Neural cell (in vitro differentiated cells): ENCODE measurements at regions not wholly inside any gene's neighbourhood (a gene's known extent, or its start where the extent isn't known, plus 50 kb on each side); places are given as distances from the start of the nearest gene placed in this dataset.

Experiments
- H2AFZ ChIP-seq: fragments of 200-600, 300-800 bp; sonication (generic), shearing (Covaris generic); 2 replicates; pipeline ENCODE4 v1.6.0; 2014; ENCODE audit warnings: low read depth, mild to moderate bottlenecking, antibody characterized with exemption, low read length, moderate library complexity
- H3F3A ChIP-seq: fragments of 200-600 bp; shearing (Covaris generic); 2 replicates; pipeline ENCODE4 v1.6.1; 2016; ENCODE audit warnings: mild to moderate bottlenecking, moderate library complexity, mixed read lengths, antibody characterized with exemption, low read length; ENCODE audit not compliant: insufficient read depth, poor library complexity, severe bottlenecking
- H3K27ac ChIP-seq: fragments of 200-600, 300-800 bp; sonication (generic), shearing (Covaris generic); 2 replicates; pipeline ENCODE4 v1.5.1; 2014; ENCODE audit warnings: mild to moderate bottlenecking, low read length, moderate library complexity
- H3K27me3 ChIP-seq: fragments of 300-800, 200-600 bp; sonication (generic), shearing (Covaris generic); 2 replicates; pipeline ENCODE4 v1.6.0; 2014; ENCODE audit warnings: mild to moderate bottlenecking, low read depth, low read length, moderate library complexity; ENCODE audit not compliant: insufficient read depth
- H3K36me3 ChIP-seq: fragments of 300-800, 200-600 bp; sonication (generic), shearing (Covaris generic); 2 replicates; pipeline ENCODE4 v1.5.1; 2014; ENCODE audit warnings: mild to moderate bottlenecking, antibody characterized with exemption, low read length, moderate library complexity; ENCODE audit not compliant: insufficient read depth
- H3K4me2 ChIP-seq: fragments of 300-800, 200-600 bp; sonication (generic), shearing (Covaris generic); 2 replicates; pipeline ENCODE4 v1.6.0; 2014; ENCODE audit warnings: mild to moderate bottlenecking, low read length
- H3K4me3 ChIP-seq: fragments of 300-800, 200-600 bp; sonication (generic), shearing (Covaris generic); 2 replicates; pipeline ENCODE4 v1.5.1; 2014; ENCODE audit warnings: mild to moderate bottlenecking, low read length, moderate library complexity
- H3K79me2 ChIP-seq: fragments of 200-600 bp; shearing (Covaris generic); replicated peaks from 2 replicates; pipeline ENCODE4 v1.6.0; 2014; ENCODE audit warnings: mild to moderate bottlenecking, low read length, moderate library complexity; ENCODE audit not compliant: insufficient read depth
- H3K9ac ChIP-seq: fragments of 300-800, 200-600 bp; sonication (generic), shearing (Covaris generic); 2 replicates; pipeline ENCODE4 v1.6.1; 2016; ENCODE audit warnings: mild to moderate bottlenecking, low read length, mixed read lengths
- H3K9me2 ChIP-seq: fragments of 200-600 bp; shearing (Covaris generic); 2 replicates; pipeline ENCODE4 v1.6.1; 2016; ENCODE audit warnings: mild to moderate bottlenecking, low read length, mixed read lengths; ENCODE audit not compliant: insufficient read depth
- H3K9me3 ChIP-seq: fragments of 200-600, 300-800 bp; sonication (generic), shearing (Covaris generic); 2 replicates; pipeline ENCODE4 v1.6.1; 2016; ENCODE audit warnings: mild to moderate bottlenecking, mixed run types, low read length, moderate library complexity, mixed read lengths
- H4K20me1 ChIP-seq: fragments of 200-600 bp; shearing (Covaris generic); 2 replicates; pipeline ENCODE4 v1.6.1; 2016; ENCODE audit warnings: mild to moderate bottlenecking, mixed run types; ENCODE audit not compliant: insufficient read depth
- EP300 ChIP-seq: fragments of 450-650 bp; conservative IDR thresholded peaks from 2 replicates; pipeline ENCODE4 v1.6.1; 2014; ENCODE audit warnings: antibody characterized with exemption, mild to moderate bottlenecking, moderate library complexity; ENCODE audit not compliant: poor library complexity, severe bottlenecking
- EZH2 ChIP-seq: fragments of 200-600, 300-800 bp; shearing (Covaris generic), sonication (generic); IDR thresholded peaks from 2 replicates; pipeline ENCODE4 v1.6.1; 2014; ENCODE audit warnings: antibody characterized with exemption, low read length, borderline replicate concordance, mild to moderate bottlenecking; ENCODE audit not compliant: insufficient read depth, poor library complexity, severe bottlenecking
- MXI1 ChIP-seq: fragments of 450-650 bp; conservative IDR thresholded peaks from 2 replicates; pipeline ENCODE4 v1.6.1; 2014; ENCODE audit warnings: antibody characterized with exemption, mild to moderate bottlenecking; ENCODE audit not compliant: poor library complexity, severe bottlenecking
- POLR2AphosphoS5 ChIP-seq: IDR thresholded peaks from 2 replicates; pipeline ENCODE4 v1.6.1; 2012
- RAD21 ChIP-seq: fragments of 450-650 bp; conservative IDR thresholded peaks from 2 replicates; pipeline ENCODE4 v1.6.1; 2014; ENCODE audit warnings: antibody characterized with exemption, mild to moderate bottlenecking, moderate library complexity
- SMC3 ChIP-seq: fragments of 450-650 bp; conservative IDR thresholded peaks from 2 replicates; pipeline ENCODE4 v1.6.1; 2014; ENCODE audit warnings: antibody characterized with exemption, mild to moderate bottlenecking, moderate library complexity; ENCODE audit not compliant: poor library complexity
- TAF1 ChIP-seq: IDR thresholded peaks from 2 replicates; pipeline ENCODE4 v1.6.1; 2012; ENCODE audit warnings: low read depth
- TF ChIP-seq, protein P1 (sequence below): IDR thresholded peaks from 2 replicates; pipeline ENCODE4 v1.6.1; 2012; ENCODE audit warnings: borderline replicate concordance
- TF ChIP-seq, protein P2 (sequence below): fragments of 450-650 bp; IDR thresholded peaks from 2 replicates; pipeline ENCODE4 v1.5.1; 2014; ENCODE audit warnings: antibody characterized with exemption, mild to moderate bottlenecking, moderate library complexity; ENCODE audit not compliant: poor library complexity, severe bottlenecking

DNA sequence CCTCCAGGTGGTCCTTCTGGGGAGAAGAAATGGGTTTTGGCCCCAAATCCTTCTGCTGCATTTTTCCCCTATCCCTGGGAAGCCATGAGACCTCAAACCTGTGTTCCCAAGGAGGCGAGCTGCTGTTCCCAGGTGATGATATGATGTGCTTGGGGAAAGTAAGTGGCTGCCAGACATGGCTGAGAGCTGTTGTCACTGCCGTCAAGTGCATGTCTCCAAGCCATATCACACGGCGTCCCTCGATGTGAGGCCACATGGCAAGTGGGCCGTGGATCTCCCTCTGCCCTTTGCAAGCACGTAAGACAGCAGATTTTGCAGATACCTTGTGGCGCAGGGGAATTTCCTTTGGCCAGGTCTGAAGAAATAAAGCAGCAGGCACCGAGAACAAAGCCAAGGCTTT is 103.7 kb upstream of the CD93 start:
- TF ChIP-seq MXI1 (no peak), SMC3 (no peak), POLR2AphosphoS5 (no peak), EP300 (no peak), RAD21 (no peak), EZH2 (no peak), TAF1 (no peak)
- TF ChIP-seq, protein P1, sequence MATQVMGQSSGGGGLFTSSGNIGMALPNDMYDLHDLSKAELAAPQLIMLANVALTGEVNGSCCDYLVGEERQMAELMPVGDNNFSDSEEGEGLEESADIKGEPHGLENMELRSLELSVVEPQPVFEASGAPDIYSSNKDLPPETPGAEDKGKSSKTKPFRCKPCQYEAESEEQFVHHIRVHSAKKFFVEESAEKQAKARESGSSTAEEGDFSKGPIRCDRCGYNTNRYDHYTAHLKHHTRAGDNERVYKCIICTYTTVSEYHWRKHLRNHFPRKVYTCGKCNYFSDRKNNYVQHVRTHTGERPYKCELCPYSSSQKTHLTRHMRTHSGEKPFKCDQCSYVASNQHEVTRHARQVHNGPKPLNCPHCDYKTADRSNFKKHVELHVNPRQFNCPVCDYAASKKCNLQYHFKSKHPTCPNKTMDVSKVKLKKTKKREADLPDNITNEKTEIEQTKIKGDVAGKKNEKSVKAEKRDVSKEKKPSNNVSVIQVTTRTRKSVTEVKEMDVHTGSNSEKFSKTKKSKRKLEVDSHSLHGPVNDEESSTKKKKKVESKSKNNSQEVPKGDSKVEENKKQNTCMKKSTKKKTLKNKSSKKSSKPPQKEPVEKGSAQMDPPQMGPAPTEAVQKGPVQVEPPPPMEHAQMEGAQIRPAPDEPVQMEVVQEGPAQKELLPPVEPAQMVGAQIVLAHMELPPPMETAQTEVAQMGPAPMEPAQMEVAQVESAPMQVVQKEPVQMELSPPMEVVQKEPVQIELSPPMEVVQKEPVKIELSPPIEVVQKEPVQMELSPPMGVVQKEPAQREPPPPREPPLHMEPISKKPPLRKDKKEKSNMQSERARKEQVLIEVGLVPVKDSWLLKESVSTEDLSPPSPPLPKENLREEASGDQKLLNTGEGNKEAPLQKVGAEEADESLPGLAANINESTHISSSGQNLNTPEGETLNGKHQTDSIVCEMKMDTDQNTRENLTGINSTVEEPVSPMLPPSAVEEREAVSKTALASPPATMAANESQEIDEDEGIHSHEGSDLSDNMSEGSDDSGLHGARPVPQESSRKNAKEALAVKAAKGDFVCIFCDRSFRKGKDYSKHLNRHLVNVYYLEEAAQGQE: no peak
- TF ChIP-seq, protein P2, sequence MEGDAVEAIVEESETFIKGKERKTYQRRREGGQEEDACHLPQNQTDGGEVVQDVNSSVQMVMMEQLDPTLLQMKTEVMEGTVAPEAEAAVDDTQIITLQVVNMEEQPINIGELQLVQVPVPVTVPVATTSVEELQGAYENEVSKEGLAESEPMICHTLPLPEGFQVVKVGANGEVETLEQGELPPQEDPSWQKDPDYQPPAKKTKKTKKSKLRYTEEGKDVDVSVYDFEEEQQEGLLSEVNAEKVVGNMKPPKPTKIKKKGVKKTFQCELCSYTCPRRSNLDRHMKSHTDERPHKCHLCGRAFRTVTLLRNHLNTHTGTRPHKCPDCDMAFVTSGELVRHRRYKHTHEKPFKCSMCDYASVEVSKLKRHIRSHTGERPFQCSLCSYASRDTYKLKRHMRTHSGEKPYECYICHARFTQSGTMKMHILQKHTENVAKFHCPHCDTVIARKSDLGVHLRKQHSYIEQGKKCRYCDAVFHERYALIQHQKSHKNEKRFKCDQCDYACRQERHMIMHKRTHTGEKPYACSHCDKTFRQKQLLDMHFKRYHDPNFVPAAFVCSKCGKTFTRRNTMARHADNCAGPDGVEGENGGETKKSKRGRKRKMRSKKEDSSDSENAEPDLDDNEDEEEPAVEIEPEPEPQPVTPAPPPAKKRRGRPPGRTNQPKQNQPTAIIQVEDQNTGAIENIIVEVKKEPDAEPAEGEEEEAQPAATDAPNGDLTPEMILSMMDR: no peak
- no peak overlapping the region for H3K4me3 ChIP-seq
- H3K27ac ChIP-seq: no peak overlapping the region
- no peak overlapping the region for H3K4me2 ChIP-seq
- no peaks in the 10 kb centered on the region for H4K20me1 ChIP-seq
- no peaks in the 10 kb centered on the region for H3K79me2 ChIP-seq
- H3K27me3 ChIP-seq: no peaks in the 10 kb centered on the region
- H3F3A ChIP-seq: no peaks in the 10 kb centered on the region
- H3K9me3 ChIP-seq: no peaks in the 10 kb centered on the region
- H3K36me3 ChIP-seq: no peaks in the 10 kb centered on the region
- H3K9me2 ChIP-seq: no peaks in the 10 kb centered on the region
- no peak overlapping the region for H3K9ac ChIP-seq
- no peak overlapping the region for H2AFZ ChIP-seq

DNA sequence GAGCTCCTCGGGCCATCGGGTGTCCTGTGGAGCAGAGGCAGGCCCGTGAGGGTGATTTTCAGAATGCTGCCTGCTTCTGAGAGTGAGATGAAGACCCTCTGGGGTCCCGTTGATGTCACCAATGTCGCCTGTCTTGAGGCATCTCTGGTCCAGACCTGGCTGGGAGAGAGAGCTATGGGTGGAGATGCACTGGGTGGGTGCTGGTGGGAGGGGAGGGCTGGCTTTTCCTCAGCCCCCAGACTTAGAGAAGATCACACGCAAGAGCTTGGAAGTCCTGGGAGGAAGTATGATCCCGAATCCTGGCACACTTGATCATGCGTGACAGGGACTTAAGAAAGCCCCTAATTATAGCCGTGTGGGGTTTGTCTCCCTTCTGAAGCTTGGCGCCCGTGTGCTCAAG is 103.2 kb upstream of the CD93 start:
- no peaks in the 10 kb centered on the region for H3K27me3 ChIP-seq
- no peaks in the 10 kb centered on the region for H3K9me2 ChIP-seq
- H3F3A ChIP-seq: no peaks in the 10 kb centered on the region
- H3K36me3 ChIP-seq: no peaks in the 10 kb centered on the region
- H2AFZ ChIP-seq: no peak overlapping the region
- H3K9me3 ChIP-seq: no peaks in the 10 kb centered on the region
- H3K4me3 ChIP-seq: no peak overlapping the region
- no peak overlapping the region for H3K4me2 ChIP-seq
- no peak overlapping the region for H3K27ac ChIP-seq
- no peaks in the 10 kb centered on the region for H3K79me2 ChIP-seq
- H3K9ac ChIP-seq: no peak overlapping the region
- H4K20me1 ChIP-seq: no peaks in the 10 kb centered on the region
- TF ChIP-seq RAD21: no peak
- TF ChIP-seq MXI1: no peak
- TF ChIP-seq EZH2: no peak
- TF ChIP-seq SMC3: no peak
- TF ChIP-seq, protein P2: no peak
- TF ChIP-seq POLR2AphosphoS5: no peak
- no peak for TF ChIP-seq EP300
- TF ChIP-seq, protein P1: no peak
